ENCODE measurements at regions not wholly inside any gene's neighbourhood (a gene's known extent, or its start where the extent isn't known, plus 50 kb on each side); places are given as distances from the start of the nearest gene placed in this dataset.

DNA sequence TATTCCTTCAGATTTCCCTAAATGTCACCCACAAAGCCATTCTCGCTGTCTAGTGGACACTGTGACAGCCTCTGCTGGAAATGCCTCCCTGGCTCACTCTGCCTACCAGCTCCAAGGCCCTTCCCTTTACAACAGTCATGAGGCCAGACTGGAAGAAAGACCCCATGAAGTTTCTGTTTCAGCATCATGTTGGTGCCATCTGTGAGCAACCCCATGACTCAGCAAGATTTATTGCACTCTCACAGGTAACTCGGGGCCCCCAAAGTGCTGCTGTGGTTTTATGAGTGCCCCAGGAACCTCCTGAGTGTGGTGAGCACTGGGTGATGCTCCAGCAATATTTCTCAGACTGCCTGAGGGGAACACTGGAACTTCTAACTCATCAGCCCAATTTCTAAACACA is 218.6 kb downstream of the ZNF33B start:
- TF ChIP-seq, protein P1, sequence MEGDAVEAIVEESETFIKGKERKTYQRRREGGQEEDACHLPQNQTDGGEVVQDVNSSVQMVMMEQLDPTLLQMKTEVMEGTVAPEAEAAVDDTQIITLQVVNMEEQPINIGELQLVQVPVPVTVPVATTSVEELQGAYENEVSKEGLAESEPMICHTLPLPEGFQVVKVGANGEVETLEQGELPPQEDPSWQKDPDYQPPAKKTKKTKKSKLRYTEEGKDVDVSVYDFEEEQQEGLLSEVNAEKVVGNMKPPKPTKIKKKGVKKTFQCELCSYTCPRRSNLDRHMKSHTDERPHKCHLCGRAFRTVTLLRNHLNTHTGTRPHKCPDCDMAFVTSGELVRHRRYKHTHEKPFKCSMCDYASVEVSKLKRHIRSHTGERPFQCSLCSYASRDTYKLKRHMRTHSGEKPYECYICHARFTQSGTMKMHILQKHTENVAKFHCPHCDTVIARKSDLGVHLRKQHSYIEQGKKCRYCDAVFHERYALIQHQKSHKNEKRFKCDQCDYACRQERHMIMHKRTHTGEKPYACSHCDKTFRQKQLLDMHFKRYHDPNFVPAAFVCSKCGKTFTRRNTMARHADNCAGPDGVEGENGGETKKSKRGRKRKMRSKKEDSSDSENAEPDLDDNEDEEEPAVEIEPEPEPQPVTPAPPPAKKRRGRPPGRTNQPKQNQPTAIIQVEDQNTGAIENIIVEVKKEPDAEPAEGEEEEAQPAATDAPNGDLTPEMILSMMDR (IDR thresholded peaks at IDR 0.05), result no peak
- TF ChIP-seq POLR2A (IDR thresholded peaks at IDR 0.05), result no peak

Data from vagina (tissue), 2 donors.